K562 (cell line): ENCODE measurements at regions not wholly inside any gene's neighbourhood (a gene's known extent, or its start where the extent isn't known, plus 50 kb on each side); places are given as distances from the start of the nearest gene placed in this dataset.

ENCODE experiments used
- CCNT2 ChIP-seq: IDR thresholded peaks from 2 replicates; pipeline ENCODE4 v1.6.1; 2011; ENCODE audit warnings: borderline replicate concordance, low read depth, mild to moderate bottlenecking, moderate library complexity, mixed read lengths, low read length; ENCODE audit not compliant: insufficient read length; ENCODE audit errors: extremely low read depth
- CHD7 ChIP-seq: fragments of 200-600 bp; sonication (generic); IDR thresholded peaks from one replicate; pipeline ENCODE4 v1.6.1; 2012; ENCODE audit warnings: mild to moderate bottlenecking, low read depth, low read length, inconsistent platforms
- DACH1 ChIP-seq: fragments of 450-650 bp; IDR thresholded peaks from 2 replicates; pipeline ENCODE4 v1.6.1; 2018; ENCODE audit not compliant: partially characterized antibody
- E2F8 ChIP-seq: fragments of 450-650 bp; IDR thresholded peaks from 2 replicates; pipeline ENCODE4 v1.7.1; 2018; ENCODE audit warnings: mild to moderate bottlenecking, low read depth; ENCODE audit not compliant: partially characterized antibody
- ELF2 ChIP-seq: fragments of 250-450 bp; sonication (Bioruptor Pico); IDR thresholded peaks from 2 replicates; pipeline ENCODE4 v1.5.0; 2021; ENCODE audit warnings: mild to moderate bottlenecking
- LCOR ChIP-seq: sonication (generic); formaldehyde crosslinking; IDR thresholded peaks from 2 replicates; pipeline ENCODE4 v1.8.0; 2022; ENCODE audit warnings: mild to moderate bottlenecking, missing genetic modification reagents
- NCOA4 ChIP-seq: fragments of 450-650 bp; IDR thresholded peaks from 2 replicates; pipeline ENCODE4 v1.6.1; 2018; ENCODE audit warnings: mild to moderate bottlenecking; ENCODE audit not compliant: partially characterized antibody
- NR1H2 ChIP-seq: sonication (generic); formaldehyde crosslinking; IDR thresholded peaks from 2 replicates; pipeline ENCODE4 v1.4.0; 2020; ENCODE audit warnings: mild to moderate bottlenecking, missing genetic modification reagents
- PRMT5 ChIP-seq: sonication (generic); formaldehyde crosslinking; IDR thresholded peaks from 2 replicates; pipeline ENCODE4 v1.5.0; 2020; ENCODE audit warnings: missing genetic modification reagents
- PTRF ChIP-seq: fragments of 450-650 bp; IDR thresholded peaks from 2 replicates; pipeline ENCODE4 v1.6.1; 2016; ENCODE audit warnings: mild to moderate bottlenecking, missing genetic modification characterization, missing compliant biosample characterization
- SAFB2 ChIP-seq: fragments of 200-400 bp; formaldehyde crosslinking; IDR thresholded peaks from 2 replicates; pipeline ENCODE4 v1.6.1; 2018; ENCODE audit warnings: borderline replicate concordance, low read length, low read depth, moderate library complexity; ENCODE audit not compliant: severe bottlenecking
- SRSF1 ChIP-seq: fragments of 200-400 bp; formaldehyde crosslinking; IDR thresholded peaks from 2 replicates; pipeline ENCODE4 v1.6.1; 2017; ENCODE audit warnings: mild to moderate bottlenecking, low read depth, low read length, moderate library complexity
- ZBTB17 ChIP-seq: fragments of 450-650 bp; formaldehyde crosslinking; IDR thresholded peaks from 2 replicates; pipeline ENCODE4 v1.4.0; 2020; ENCODE audit warnings: mild to moderate bottlenecking

GRCh38 chr3:86782866-86783265 lies 208.1 kb downstream of the VGLL3 start (continued):
- no peak for TF ChIP-seq CHD7
- no peak for TF ChIP-seq NR1H2 (CRISPR knock-in tag)
- no peak for TF ChIP-seq PRMT5 (CRISPR knock-in tag)
- TF ChIP-seq NCOA4 = no peak
- TF ChIP-seq SRSF1 = no peak
- TF ChIP-seq PTRF (tag) = no peak
- no peak for TF ChIP-seq E2F8
- TF ChIP-seq CCNT2 = no peak
- no peak for TF ChIP-seq ELF2 (CRISPR knock-in tag)
- no peak for TF ChIP-seq ZBTB17 (CRISPR knock-in tag)
- no peak for TF ChIP-seq SAFB2
- no peak for TF ChIP-seq LCOR
- TF ChIP-seq DACH1 = no peak
